GM12878 (cell line): ENCODE measurements at regions not wholly inside any gene's neighbourhood (a gene's known extent, or its start where the extent isn't known, plus 50 kb on each side); places are given as distances from the start of the nearest gene placed in this dataset.

Experiments
- ATAC-seq: fragments of 200-7000 bp; cut with Tn5 transposase; 3 replicates; pipeline ENCODE4 v1.9.1; 2020; ENCODE audit warnings: mild to moderate bottlenecking, moderate library complexity
- BruUV-seq: library from RNA; stranded (reverse); fragments of 400-500 nt; replicated peaks from 2 replicates; lab custom pipeline; 2021; lab: Mats Ljungman, UMichigan
- CTCF ChIA-PET: fragments of 300-600 bp; sonication (Branson Sonifier 250); formaldehyde crosslinking; extraction: SDS; loops from one replicate; lab custom pipeline; 2021; ENCODE audit warnings: inconsistent platforms; lab: Yijun Ruan, JAX
- POLR2A ChIA-PET: fragments of 350-600 bp; formaldehyde crosslinking; extraction: SDS; loops from one replicate; lab custom pipeline; 2021; ENCODE audit warnings: inconsistent platforms; lab: Charles Lee
- RAD21 ChIA-PET: fragments of 300-600 bp; sonication (Branson Sonifier 250); formaldehyde crosslinking; loops from one replicate; lab custom pipeline; 2023; ENCODE audit warnings: antibody characterized with exemption; ENCODE audit not compliant: unreplicated experiment; lab: Charles Lee
- SMC1A ChIA-PET: fragments of 300-600 bp; sonication (Branson Sonifier 250); formaldehyde crosslinking; loops from one replicate; lab custom pipeline; 2023; ENCODE audit not compliant: unreplicated experiment, uncharacterized antibody; lab: Charles Lee
- DNase-seq: peaks from one replicate; pipeline ENCODE4 v3.0.0-alpha.2; 2011; ENCODE audit warnings: low read depth, low spot score
- FAIRE-seq: peaks from 3 replicates; lab custom pipeline; 2011; peaks lifted over from hg19 to GRCh38; lab: Jason Lieb, UNC
- H2AFZ ChIP-seq: 2 replicates; pipeline ENCODE4 v1.6.0; 2011; ENCODE audit warnings: low read depth, low read length, control low read depth; ENCODE audit not compliant: control insufficient read depth
- H3K27ac ChIP-seq: 2 replicates; pipeline ENCODE4 v1.5.1; 2011; ENCODE audit warnings: control low read depth; ENCODE audit not compliant: control insufficient read depth, insufficient read depth
- H3K27me3 ChIP-seq, 2 experiments: replicated peaks in 1 of 2; 2 replicates each; pipeline versions ENCODE4 v1.6.0 to v1.6.1; 2011; ENCODE audit warnings: low read length in 1 of 2; ENCODE audit not compliant: control insufficient read depth in 2 of 2, insufficient read depth in 2 of 2
- H3K36me3 ChIP-seq, 2 experiments: 2 replicates each; pipeline ENCODE4 v1.5.1; 2011; ENCODE audit warnings: low read length in 1 of 2; ENCODE audit not compliant: control insufficient read depth in 2 of 2, insufficient read depth in 2 of 2
- H3K4me1 ChIP-seq: 2 replicates; pipeline ENCODE4 v1.6.1; 2011; ENCODE audit warnings: mild to moderate bottlenecking, low read length, moderate library complexity, mixed read lengths; ENCODE audit not compliant: control insufficient read depth, insufficient read depth
- H3K4me2 ChIP-seq: 2 replicates; pipeline ENCODE4 v1.6.0; 2011; ENCODE audit warnings: control low read depth; ENCODE audit not compliant: control insufficient read depth, insufficient read depth
- H3K4me3 ChIP-seq: fragments of 200-600 bp; sonication (generic); 2 replicates; pipeline ENCODE4 v1.5.1; 2016
- H3K79me2 ChIP-seq: 2 replicates; pipeline ENCODE4 v1.6.0; 2011; ENCODE audit warnings: low read length; ENCODE audit not compliant: control insufficient read depth, insufficient read depth
- H3K9ac ChIP-seq: 2 replicates; pipeline ENCODE4 v1.8.0; 2011; ENCODE audit warnings: low read length, control low read depth, mixed read lengths; ENCODE audit not compliant: control insufficient read depth, insufficient read depth
- H3K9me3 ChIP-seq: replicated peaks from 3 replicates; pipeline ENCODE4 v1.5.1; 2011; ENCODE audit warnings: mild to moderate bottlenecking, low read length; ENCODE audit not compliant: control insufficient read depth, insufficient read depth
- H4K20me1 ChIP-seq: 2 replicates; pipeline ENCODE4 v1.6.0; 2011; ENCODE audit not compliant: control insufficient read depth, insufficient read depth
- CREB1 ChIP-seq: IDR thresholded peaks from 2 replicates; pipeline ENCODE4 v1.6.1; 2012; ENCODE audit warnings: low read depth, mild to moderate bottlenecking, inconsistent platforms
- CTCF ChIP-seq, 3 experiments: IDR thresholded peaks in 2 of 3; conservative IDR thresholded peaks in 1 of 3; 2 replicates each; pipeline ENCODE4 v1.5.1; 2011; ENCODE audit warnings: low read depth in 3 of 3, low read length in 3 of 3, mild to moderate bottlenecking in 3 of 3, control low read depth in 2 of 3, moderate library complexity in 2 of 3, inconsistent platforms in 1 of 3, mixed read lengths in 1 of 3; ENCODE audit not compliant: control insufficient read depth in 2 of 3, insufficient read depth in 1 of 3; ENCODE audit errors: extremely low read depth in 1 of 3
- E2F4 ChIP-seq: IDR thresholded peaks from 2 replicates; pipeline ENCODE4 v1.6.1; 2012; ENCODE audit warnings: low read depth, low read length, improper control_type of control experiment
- FOXM1 ChIP-seq: IDR thresholded peaks from 2 replicates; pipeline ENCODE4 v1.6.1; 2012; ENCODE audit warnings: low read depth, mild to moderate bottlenecking, inconsistent platforms, low read length, moderate library complexity
- MTA3 ChIP-seq: IDR thresholded peaks from 2 replicates; pipeline ENCODE4 v1.6.1; 2012; ENCODE audit warnings: low read length, inconsistent platforms, borderline replicate concordance
- NR2C1 ChIP-seq: fragments of 450-650 bp; IDR thresholded peaks from 2 replicates; pipeline ENCODE4 v1.6.1; 2017; ENCODE audit warnings: antibody characterized with exemption, mild to moderate bottlenecking, moderate library complexity
- NRF1 ChIP-seq: conservative IDR thresholded peaks from 2 replicates; pipeline ENCODE4 v1.6.1; 2011; ENCODE audit warnings: mild to moderate bottlenecking, low read depth, low read length, improper control_type of control experiment
- PAX8 ChIP-seq: fragments of 450-650 bp; IDR thresholded peaks from 2 replicates; pipeline ENCODE4 v1.6.1; 2017; ENCODE audit warnings: mild to moderate bottlenecking, moderate library complexity
- SIN3A ChIP-seq: IDR thresholded peaks from 2 replicates; pipeline ENCODE4 v1.6.1; 2012; ENCODE audit warnings: low read depth, low read length, improper control_type of control experiment
- SUPT20H ChIP-seq: IDR thresholded peaks from 2 replicates; pipeline ENCODE4 v1.6.1; 2011; ENCODE audit warnings: low read depth, mild to moderate bottlenecking, low read length, moderate library complexity, borderline replicate concordance; ENCODE audit not compliant: control insufficient read depth
- ZBTB33 ChIP-seq: fragments of 450-650 bp; IDR thresholded peaks from 2 replicates; pipeline ENCODE4 v1.6.1; 2017; ENCODE audit warnings: mild to moderate bottlenecking
- in situ Hi-C: fragments of 300-500 bp; cut with MboI; formaldehyde crosslinking; loops from 9 replicates; pipeline ENCODE4 v1.14.3; 2018; ENCODE audit warnings: mixed read lengths
- intact Hi-C: fragments of 100-400 bp; cut with micrococcal nuclease; formaldehyde crosslinking; loops from one replicate; pipeline ENCODE4 v1.14.2; 2022; ENCODE audit not compliant: unreplicated experiment
- TF ChIP-seq, protein P1 (sequence below): IDR thresholded peaks from 2 replicates; pipeline ENCODE4 v1.6.1; 2012; ENCODE audit warnings: mild to moderate bottlenecking, low read depth, low read length

- Histone ChIP-seq H3K4me2 (no peak overlapping the region), H4K20me1 (no peaks in the 10 kb centered on the region), H2AFZ (no peak overlapping the region), H3K4me3 (no peak overlapping the region), H3K27me3 (no peaks in the 10 kb centered on the region), H3K4me1 (no peaks in the 10 kb centered on the region), H3K27ac (no peak overlapping the region), H3K9me3 (no peaks in the 10 kb centered on the region), H3K79me2 (no peaks in the 10 kb centered on the region), H3K9ac (no peak overlapping the region), H3K36me3 (no peaks in the 10 kb centered on the region)
- ATAC-seq = no peak
- intact Hi-C loops (no loop called here), in situ Hi-C loops (no loop called here)
- TF ChIP-seq SIN3A (no peak), NRF1 (no peak), ZBTB33 (no peak), MTA3 (no peak), SUPT20H (no peak), E2F4 (no peak), CTCF (IDR thresholded peaks at IDR 0.05 in 2 of 3, conservative IDR thresholded peaks at IDR 0.05 in 1 of 3; ENCODE audit: control insufficient read depth in 2 of 3, extremely low read depth in 1 of 3, insufficient read depth in 1 of 3, low read depth in 3 of 3, low read length in 3 of 3) (no peak), FOXM1 (no peak), NR2C1 (no peak), PAX8 (no peak), CREB1 (no peak)
- TF ChIP-seq, protein P1, sequence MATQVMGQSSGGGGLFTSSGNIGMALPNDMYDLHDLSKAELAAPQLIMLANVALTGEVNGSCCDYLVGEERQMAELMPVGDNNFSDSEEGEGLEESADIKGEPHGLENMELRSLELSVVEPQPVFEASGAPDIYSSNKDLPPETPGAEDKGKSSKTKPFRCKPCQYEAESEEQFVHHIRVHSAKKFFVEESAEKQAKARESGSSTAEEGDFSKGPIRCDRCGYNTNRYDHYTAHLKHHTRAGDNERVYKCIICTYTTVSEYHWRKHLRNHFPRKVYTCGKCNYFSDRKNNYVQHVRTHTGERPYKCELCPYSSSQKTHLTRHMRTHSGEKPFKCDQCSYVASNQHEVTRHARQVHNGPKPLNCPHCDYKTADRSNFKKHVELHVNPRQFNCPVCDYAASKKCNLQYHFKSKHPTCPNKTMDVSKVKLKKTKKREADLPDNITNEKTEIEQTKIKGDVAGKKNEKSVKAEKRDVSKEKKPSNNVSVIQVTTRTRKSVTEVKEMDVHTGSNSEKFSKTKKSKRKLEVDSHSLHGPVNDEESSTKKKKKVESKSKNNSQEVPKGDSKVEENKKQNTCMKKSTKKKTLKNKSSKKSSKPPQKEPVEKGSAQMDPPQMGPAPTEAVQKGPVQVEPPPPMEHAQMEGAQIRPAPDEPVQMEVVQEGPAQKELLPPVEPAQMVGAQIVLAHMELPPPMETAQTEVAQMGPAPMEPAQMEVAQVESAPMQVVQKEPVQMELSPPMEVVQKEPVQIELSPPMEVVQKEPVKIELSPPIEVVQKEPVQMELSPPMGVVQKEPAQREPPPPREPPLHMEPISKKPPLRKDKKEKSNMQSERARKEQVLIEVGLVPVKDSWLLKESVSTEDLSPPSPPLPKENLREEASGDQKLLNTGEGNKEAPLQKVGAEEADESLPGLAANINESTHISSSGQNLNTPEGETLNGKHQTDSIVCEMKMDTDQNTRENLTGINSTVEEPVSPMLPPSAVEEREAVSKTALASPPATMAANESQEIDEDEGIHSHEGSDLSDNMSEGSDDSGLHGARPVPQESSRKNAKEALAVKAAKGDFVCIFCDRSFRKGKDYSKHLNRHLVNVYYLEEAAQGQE = no peak
- FAIRE-seq = no peak
- ChIA-PET POLR2A (no interaction called here), RAD21 (no interaction called here), CTCF (no interaction called here), SMC1A (no interaction called here)
- BruUV-seq = no TSS peak
- DNase-seq = no peak
Measured at GRCh38 chrY:15559169-15559568, 1034.8 kb downstream of the NLGN4Y start.
